CD4-positive, alpha-beta memory T cell (primary cell): ENCODE measurements at regions not wholly inside any gene's neighbourhood (a gene's known extent, or its start where the extent isn't known, plus 50 kb on each side); places are given as distances from the start of the nearest gene placed in this dataset.

Experiments used
- CTCF ChIA-PET: fragments of 350-600 bp; sonication (Branson Sonifier 250); formaldehyde crosslinking; loops from one replicate; lab custom pipeline; 2021; ENCODE audit warnings: inconsistent platforms; ENCODE audit not compliant: partially characterized antibody; lab: Charles Lee
- POLR2A ChIA-PET: fragments of 350-600 bp; sonication (Branson Sonifier 250); formaldehyde crosslinking; loops from one replicate; lab custom pipeline; 2021; ENCODE audit not compliant: partially characterized antibody; lab: Charles Lee
- DNase-seq, 5 donors: peaks; one replicate each; pipeline versions ENCODE4 v3.0.0 to v3.0.0-alpha.2; 2020 to 2022; ENCODE audit warnings: mixed read lengths in 1 of 5
- H3K27ac ChIP-seq: one replicate; pipeline ENCODE4 v1.7.0; 2013; ENCODE audit warnings: low read depth, low read length
- H3K27me3 ChIP-seq: 2 replicates; pipeline ENCODE4 v1.7.0; 2013; ENCODE audit warnings: mild to moderate bottlenecking, low read length, moderate library complexity; ENCODE audit not compliant: insufficient read depth
- H3K36me3 ChIP-seq: 2 replicates; pipeline ENCODE4 v1.7.0; 2013; ENCODE audit warnings: mild to moderate bottlenecking, low read length, moderate library complexity; ENCODE audit not compliant: insufficient read depth
- H3K4me1 ChIP-seq: 2 replicates; pipeline ENCODE4 v1.7.0; 2013; ENCODE audit warnings: mild to moderate bottlenecking, low read length, moderate library complexity; ENCODE audit not compliant: insufficient read depth
- H3K4me3 ChIP-seq, 2 donors: one replicate each; pipeline ENCODE4 v1.7.0; 2013; ENCODE audit warnings: low read length in 2 of 2, mild to moderate bottlenecking in 1 of 2
- H3K9me3 ChIP-seq, 2 donors: one replicate each; pipeline ENCODE4 v1.7.0; 2013; ENCODE audit warnings: low read length in 2 of 2, control low read depth in 1 of 2; ENCODE audit not compliant: control insufficient read depth in 1 of 2
- H3K27ac Mint-ChIP-seq, 7 donors: one replicate each; pipeline ENCODE4 v1.8.0; 2020 to 2021; ENCODE audit warnings: mixed read lengths in 7 of 7, mild to moderate bottlenecking in 6 of 7, inconsistent platforms in 3 of 7, moderate library complexity in 3 of 7
- H3K27me3 Mint-ChIP-seq, 2 donors: one replicate each; pipeline ENCODE4 v1.8.0; 2020 to 2021; ENCODE audit warnings: mixed read lengths in 2 of 2
- H3K36me3 Mint-ChIP-seq, 2 donors: one replicate each; pipeline ENCODE4 v1.8.0; 2020 to 2021; ENCODE audit warnings: mixed read lengths in 2 of 2, inconsistent platforms in 1 of 2, mild to moderate bottlenecking in 1 of 2
- H3K4me1 Mint-ChIP-seq, 4 donors: one replicate each; pipeline ENCODE4 v1.8.0; 2020 to 2021; ENCODE audit warnings: mixed read lengths in 4 of 4, mild to moderate bottlenecking in 1 of 4
- H3K4me3 Mint-ChIP-seq, 8 donors: one replicate each; pipeline ENCODE4 v1.8.0; 2020 to 2021; ENCODE audit warnings: mixed read lengths in 8 of 8, mild to moderate bottlenecking in 7 of 8, moderate library complexity in 6 of 8, inconsistent platforms in 3 of 8
- H3K9me3 Mint-ChIP-seq, 8 donors: one replicate each; pipeline ENCODE4 v1.8.0; 2020 to 2021; ENCODE audit warnings: mixed read lengths in 8 of 8, mild to moderate bottlenecking in 5 of 8, inconsistent platforms in 3 of 8, moderate library complexity in 1 of 8
- intact Hi-C: fragments of 100-400 bp; cut with micrococcal nuclease; formaldehyde crosslinking; loops from one replicate; pipeline ENCODE4 v1.15.1; 2023

- POLR2A ChIA-PET = no interaction called here
- H3K27ac ChIP-seq = no peak overlapping the region
- H3K9me3 Mint-ChIP-seq = peaks cover 0 to 3% (median 0%) of the 10 kb centered on the region in 8 donors
- no peak overlapping the region for H3K4me3 ChIP-seq
- peaks cover 1 to 2% of the 10 kb centered on the region in 2 donors for H3K27me3 Mint-ChIP-seq
- no peaks in the 10 kb centered on the region for H3K27me3 ChIP-seq
- no peaks in the 10 kb centered on the region for H3K4me1 Mint-ChIP-seq
- intact Hi-C loops = no loop called here
- no peak overlapping the region for H3K27ac Mint-ChIP-seq
- H3K9me3 ChIP-seq = no peaks in the 10 kb centered on the region
- CTCF ChIA-PET = no interaction called here
- no peak overlapping the region for H3K4me3 Mint-ChIP-seq
- no peaks in the 10 kb centered on the region for H3K36me3 Mint-ChIP-seq
- H3K4me1 ChIP-seq = no peaks in the 10 kb centered on the region
- H3K36me3 ChIP-seq = no peaks in the 10 kb centered on the region
- no peak for DNase-seq
These were observed 636.0 kb downstream of the TBC1D22A start for GRCh38 chr22:47398491-47398890.

GRCh38 chr22:47397673-47398072 is 635.2 kb downstream of the TBC1D22A start:
- Mint-ChIP-seq H3K4me3 (no peak overlapping the region), H3K4me1 (no peaks in the 10 kb centered on the region), H3K27me3 (peaks cover 1 to 2% of the 10 kb centered on the region in 2 donors), H3K36me3 (no peaks in the 10 kb centered on the region), H3K9me3 (peaks cover 0 to 3% (median 0%) of the 10 kb centered on the region in 8 donors), H3K27ac (no peak overlapping the region)
- no peak overlapping the region for H3K4me3 ChIP-seq
- no peak overlapping the region for H3K27ac ChIP-seq
- H3K27me3 ChIP-seq = no peaks in the 10 kb centered on the region
- DNase-seq = no peak
- H3K4me1 ChIP-seq = no peaks in the 10 kb centered on the region
- H3K9me3 ChIP-seq = no peaks in the 10 kb centered on the region
- intact Hi-C loops = no loop called here
- ChIA-PET CTCF (no interaction called here), POLR2A (no interaction called here)
- H3K36me3 ChIP-seq = no peaks in the 10 kb centered on the region

GRCh38 chr22:47396515-47396914 is 634.1 kb downstream of the TBC1D22A start:
- ChIA-PET CTCF (no interaction called here), POLR2A (no interaction called here)
- no peak overlapping the region for H3K4me3 ChIP-seq
- H3K9me3 Mint-ChIP-seq = peaks cover 0 to 3% (median 0%) of the 10 kb centered on the region in 8 donors
- H3K4me1 ChIP-seq = no peaks in the 10 kb centered on the region
- no peaks in the 10 kb centered on the region for H3K27me3 ChIP-seq
- H3K4me1 Mint-ChIP-seq = no peaks in the 10 kb centered on the region
- no peak overlapping the region for H3K4me3 Mint-ChIP-seq
- no peaks in the 10 kb centered on the region for H3K36me3 Mint-ChIP-seq
- H3K9me3 ChIP-seq = no peaks in the 10 kb centered on the region
- peak overlapping the region in 1 of 7 donors; percentile 50 for H3K27ac Mint-ChIP-seq
- intact Hi-C loops = no loop called here
- H3K27ac ChIP-seq = no peak overlapping the region
- no peaks in the 10 kb centered on the region for H3K36me3 ChIP-seq
- peaks cover 0 to 1% of the 10 kb centered on the region in 2 donors for H3K27me3 Mint-ChIP-seq
- no peak for DNase-seq

- Histone ChIP-seq H3K27ac (no peak overlapping the region), H3K36me3 (no peaks in the 10 kb centered on the region), H3K9me3 (no peaks in the 10 kb centered on the region), H3K27me3 (no peaks in the 10 kb centered on the region), H3K4me3 (no peak overlapping the region), H3K4me1 (no peaks in the 10 kb centered on the region)
- POLR2A ChIA-PET = no interaction called here
- Mint-ChIP-seq H3K4me3 (no peak overlapping the region), H3K27me3 (peaks cover 0 to 1% of the 10 kb centered on the region in 2 donors), H3K9me3 (peaks cover 0 to 3% (median 0%) of the 10 kb centered on the region in 8 donors), H3K27ac (no peak overlapping the region), H3K4me1 (no peaks in the 10 kb centered on the region), H3K36me3 (no peaks in the 10 kb centered on the region)
- CTCF ChIA-PET = no interaction called here
- intact Hi-C loops = no loop called here
- DNase-seq = no peak
These were observed 633.7 kb downstream of the TBC1D22A start for GRCh38 chr22:47396105-47396504.

GRCh38 chr22:47395481-47395880 is 633.0 kb downstream of the TBC1D22A start:
- peaks cover 0 to 3% (median 0%) of the 10 kb centered on the region in 8 donors for H3K9me3 Mint-ChIP-seq
- Histone ChIP-seq H3K4me1 (no peaks in the 10 kb centered on the region), H3K27me3 (no peaks in the 10 kb centered on the region), H3K9me3 (no peaks in the 10 kb centered on the region), H3K4me3 (no peak overlapping the region), H3K27ac (no peak overlapping the region), H3K36me3 (no peaks in the 10 kb centered on the region)
- CTCF ChIA-PET = no interaction called here
- POLR2A ChIA-PET = no interaction called here
- no peaks in the 10 kb centered on the region for H3K36me3 Mint-ChIP-seq
- intact Hi-C loops = no loop called here
- H3K27ac Mint-ChIP-seq = no peak overlapping the region
- no peaks in the 10 kb centered on the region for H3K4me1 Mint-ChIP-seq
- H3K4me3 Mint-ChIP-seq = no peak overlapping the region
- peaks cover 0 to 1% of the 10 kb centered on the region in 2 donors for H3K27me3 Mint-ChIP-seq
- DNase-seq = no peak

GRCh38 chr22:47394504-47395440 is 632.3 kb downstream of the TBC1D22A start:
- ChIA-PET CTCF (no interaction called here), POLR2A (no interaction called here)
- Histone ChIP-seq H3K4me3 (no peak overlapping the region), H3K27ac (no peak overlapping the region), H3K36me3 (no peaks in the 10 kb centered on the region), H3K4me1 (no peaks in the 10 kb centered on the region), H3K27me3 (no peaks in the 10 kb centered on the region), H3K9me3 (no peaks in the 10 kb centered on the region)
- peaks cover 0 to 1% (median 0%) of the 10 kb centered on the region in 8 donors for H3K9me3 Mint-ChIP-seq
- DNase-seq = no peak
- H3K36me3 Mint-ChIP-seq = no peaks in the 10 kb centered on the region
- no peak overlapping the region for H3K4me3 Mint-ChIP-seq
- H3K27me3 Mint-ChIP-seq = peaks cover 0 to 1% of the 10 kb centered on the region in 2 donors
- intact Hi-C loops = no loop called here
- no peaks in the 10 kb centered on the region for H3K4me1 Mint-ChIP-seq
- H3K27ac Mint-ChIP-seq = peak overlapping the region in 1 of 7 donors; percentile 44

- H3K27me3 Mint-ChIP-seq = peaks cover 0 to 1% of the 10 kb centered on the region in 2 donors
- no peak overlapping the region for H3K27ac Mint-ChIP-seq
- H3K4me3 Mint-ChIP-seq = no peak overlapping the region
- H3K36me3 ChIP-seq = no peaks in the 10 kb centered on the region
- no peaks in the 10 kb centered on the region for H3K27me3 ChIP-seq
- H3K4me1 ChIP-seq = no peaks in the 10 kb centered on the region
- no peak overlapping the region for H3K27ac ChIP-seq
- H3K9me3 ChIP-seq = no peaks in the 10 kb centered on the region
- H3K36me3 Mint-ChIP-seq = no peaks in the 10 kb centered on the region
- intact Hi-C loops = no loop called here
- H3K4me3 ChIP-seq = no peak overlapping the region
- no peaks in the 10 kb centered on the region for H3K4me1 Mint-ChIP-seq
- no peak for DNase-seq
- peaks cover 0 to 1% (median 0%) of the 10 kb centered on the region in 8 donors for H3K9me3 Mint-ChIP-seq
- ChIA-PET POLR2A (no interaction called here), CTCF (no interaction called here)
These were observed 630.7 kb downstream of the TBC1D22A start for GRCh38 chr22:47393191-47393590.
